Effector memory CD4-positive, alpha-beta T cell (primary cell): ENCODE measurements at regions not wholly inside any gene's neighbourhood (a gene's known extent, or its start where the extent isn't known, plus 50 kb on each side); places are given as distances from the start of the nearest gene placed in this dataset.
"Not testable (repeated sequence)": the region's sequence is repeated elsewhere in the genome, so short reads cannot be mapped to it uniquely, and the experiment has no call there.

Experiments
- DNase-seq, 3 donors: peaks; one replicate each; pipeline ENCODE4 v3.0.0-alpha.2; 2020
- H3K27ac ChIP-seq: 2 replicates; pipeline ENCODE4 v1.7.0; 2013; ENCODE audit warnings: mild to moderate bottlenecking, low read length, moderate library complexity; ENCODE audit not compliant: insufficient read depth, poor library complexity, severe bottlenecking
- H3K27me3 ChIP-seq: replicated peaks from 2 replicates; pipeline ENCODE4 v1.7.0; 2013; ENCODE audit warnings: mild to moderate bottlenecking, low read length; ENCODE audit not compliant: insufficient read depth, control insufficient read depth, poor library complexity, severe bottlenecking
- H3K36me3 ChIP-seq: 2 replicates; pipeline ENCODE4 v1.7.0; 2013; ENCODE audit warnings: mild to moderate bottlenecking, low read length, moderate library complexity; ENCODE audit not compliant: control insufficient read depth, insufficient read depth
- H3K4me1 ChIP-seq: 2 replicates; pipeline ENCODE4 v1.7.0; 2013; ENCODE audit warnings: low read length, mild to moderate bottlenecking; ENCODE audit not compliant: control insufficient read depth, insufficient read depth, poor library complexity, severe bottlenecking
- H3K4me3 ChIP-seq: 2 replicates; pipeline ENCODE4 v1.7.0; 2013; ENCODE audit warnings: low read length, low read depth, mild to moderate bottlenecking; ENCODE audit not compliant: insufficient read depth, poor library complexity, severe bottlenecking
- H3K9me3 ChIP-seq: 2 replicates; pipeline ENCODE4 v1.7.0; 2013; ENCODE audit warnings: mild to moderate bottlenecking, low read length, moderate library complexity; ENCODE audit not compliant: control insufficient read depth

DNA sequence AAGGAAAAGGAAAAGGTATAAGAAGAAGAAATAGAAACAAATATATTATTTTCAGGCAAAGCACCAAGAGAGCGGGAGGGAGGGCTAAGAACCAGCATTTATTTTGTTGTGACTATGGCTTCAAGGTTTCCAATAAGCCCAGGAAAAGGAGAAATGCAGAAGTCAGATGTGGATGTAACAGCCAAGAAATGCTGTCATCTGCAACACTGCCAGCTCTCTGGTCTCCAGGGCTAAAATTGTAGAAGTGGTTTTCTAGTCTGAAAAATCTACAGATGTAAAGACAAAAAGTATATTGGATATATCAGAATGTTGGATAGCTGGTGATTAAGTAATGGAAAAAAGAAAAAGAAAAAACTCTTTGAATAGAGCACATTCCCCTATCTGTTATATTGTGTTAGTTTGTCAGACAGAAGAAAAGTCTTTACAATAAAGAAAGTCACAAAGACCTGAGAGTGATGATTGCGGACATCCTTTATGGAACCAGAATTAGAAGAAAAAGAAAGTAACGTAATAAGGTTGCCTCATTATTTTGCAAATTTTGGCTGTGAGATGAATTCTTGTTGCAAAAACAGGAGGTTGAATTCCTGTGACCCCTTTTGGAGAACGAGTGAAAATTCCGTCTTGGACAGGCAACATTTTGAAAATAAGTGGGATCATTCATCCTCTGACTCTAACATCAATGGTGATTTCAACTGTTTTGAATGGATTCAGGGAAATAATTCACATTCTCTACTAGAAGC lies 938.1 kb downstream of the TTLL7 start:
- no peaks in the 10 kb centered on the region for H3K9me3 ChIP-seq
- H3K27me3 ChIP-seq: no peaks in the 10 kb centered on the region
- H3K27ac ChIP-seq: no peak overlapping the region
- no peak for DNase-seq
- no peaks in the 10 kb centered on the region for H3K36me3 ChIP-seq
- no peak overlapping the region for H3K4me3 ChIP-seq
- H3K4me1 ChIP-seq: no peaks in the 10 kb centered on the region

DNA sequence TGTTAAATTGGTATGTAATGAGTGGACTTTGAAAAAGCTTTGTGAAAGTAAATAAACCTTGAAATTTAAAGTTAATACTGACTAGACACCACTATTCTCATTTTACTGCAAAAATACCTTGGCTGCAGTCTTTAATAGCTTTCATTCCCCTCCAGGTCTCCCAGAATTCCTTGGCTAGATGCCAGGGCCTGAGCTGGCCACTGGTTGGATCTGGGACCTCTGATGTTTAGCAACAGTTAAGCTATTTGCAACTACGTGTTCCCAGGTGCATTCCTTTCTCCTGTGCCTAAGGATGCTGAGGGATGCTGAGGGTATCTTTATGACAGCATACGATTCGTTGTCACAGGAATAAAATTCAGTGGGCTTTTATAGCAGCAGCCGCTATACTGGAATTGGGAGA lies 938.7 kb downstream of the TTLL7 start:
- DNase-seq: no peak
- H3K27me3 ChIP-seq: no peaks in the 10 kb centered on the region
- H3K4me3 ChIP-seq: no peak overlapping the region
- H3K4me1 ChIP-seq: no peaks in the 10 kb centered on the region
- no peak overlapping the region for H3K27ac ChIP-seq
- H3K9me3 ChIP-seq: no peaks in the 10 kb centered on the region
- H3K36me3 ChIP-seq: no peaks in the 10 kb centered on the region

DNA sequence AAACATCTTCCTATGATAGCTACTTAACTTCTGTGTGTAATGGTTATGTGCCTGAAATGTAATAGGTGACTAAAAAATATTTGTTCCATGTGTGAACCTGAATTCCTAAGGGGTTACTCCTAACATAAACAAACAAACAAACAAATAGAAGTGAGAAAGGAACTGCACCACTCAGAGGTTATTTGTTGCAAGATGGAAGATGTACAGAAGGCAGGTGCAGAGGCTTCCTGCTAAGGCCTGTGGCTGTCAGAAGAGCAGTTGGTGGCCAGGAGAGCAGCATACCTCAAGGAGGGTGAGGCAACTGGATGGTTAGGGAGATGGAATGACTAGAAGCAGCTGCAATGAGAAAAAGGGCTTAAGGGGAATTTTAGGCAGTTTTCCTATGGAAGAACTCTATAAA lies 940.6 kb downstream of the TTLL7 start:
- H3K9me3 ChIP-seq: no peaks in the 10 kb centered on the region
- H3K36me3 ChIP-seq: no peaks in the 10 kb centered on the region

DNA sequence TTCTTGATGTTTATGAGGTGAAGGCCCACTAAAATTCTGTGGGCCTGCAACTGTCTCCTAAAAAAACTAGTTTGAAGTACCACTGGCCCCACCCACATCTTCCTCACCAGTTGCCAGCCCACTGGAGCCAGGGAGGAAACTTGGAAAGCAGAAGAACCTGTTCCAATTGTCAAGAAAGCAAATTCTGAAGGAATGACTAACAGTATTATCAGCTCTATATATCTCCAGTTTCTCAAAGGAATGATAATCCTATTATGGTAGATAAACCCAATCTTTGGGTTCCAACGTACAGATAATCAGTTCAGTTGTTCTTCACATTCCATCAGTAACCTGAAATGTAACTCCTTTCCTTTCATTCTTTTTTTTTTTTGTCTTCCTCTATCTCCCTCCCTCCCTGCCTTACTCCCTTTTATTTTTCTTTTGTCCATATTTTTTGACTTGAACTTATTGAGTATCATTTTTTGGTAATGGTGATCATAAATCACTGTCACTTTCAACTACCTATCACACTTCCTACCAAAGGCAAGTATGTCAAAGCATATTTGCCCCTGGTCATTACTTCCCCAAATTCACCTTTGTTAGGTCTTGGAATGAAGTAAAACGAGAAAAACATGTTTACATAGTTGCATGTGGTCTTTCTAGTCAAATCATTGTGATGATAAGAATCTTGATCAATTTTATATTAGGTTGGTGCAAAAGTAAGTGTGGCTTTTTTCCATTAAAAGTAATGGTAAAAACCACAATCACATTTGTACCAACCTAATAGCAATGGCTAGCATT lies 943.4 kb downstream of the TTLL7 start:
- DNase-seq: no peak
- H3K27ac ChIP-seq: no peak overlapping the region

More for the DNA sequence above, 940.6 kb downstream of the TTLL7 start:
- H3K4me3 ChIP-seq: no peak overlapping the region
- H3K27me3 ChIP-seq: no peaks in the 10 kb centered on the region
- H3K4me1 ChIP-seq: no peaks in the 10 kb centered on the region
- H3K27ac ChIP-seq: no peak overlapping the region
- no peak for DNase-seq

DNA sequence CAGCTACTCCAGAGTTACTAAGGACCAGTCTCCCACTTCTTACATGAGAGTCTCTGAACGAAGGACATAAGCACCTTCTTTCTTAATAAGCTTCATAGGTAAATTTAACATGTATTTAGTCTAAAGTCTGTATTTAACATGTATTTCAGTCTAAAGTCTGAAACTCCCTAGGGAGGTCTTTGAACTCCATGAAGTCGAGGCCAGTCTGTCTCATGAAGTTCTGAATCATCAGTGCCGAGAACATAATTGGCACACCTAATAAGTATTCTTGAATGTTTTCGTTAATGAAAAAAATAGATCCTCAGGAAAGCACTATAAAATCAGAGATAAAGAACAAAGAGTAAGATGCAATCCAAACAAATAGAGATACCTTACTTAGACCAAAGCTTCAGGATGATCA lies 945.5 kb downstream of the TTLL7 start:
- no peak overlapping the region for H3K4me3 ChIP-seq
- no peak overlapping the region for H3K27ac ChIP-seq
- H3K27me3 ChIP-seq: no peaks in the 10 kb centered on the region
- DNase-seq: no peak
- no peaks in the 10 kb centered on the region for H3K4me1 ChIP-seq
- H3K36me3 ChIP-seq: no peaks in the 10 kb centered on the region
- H3K9me3 ChIP-seq: no peaks in the 10 kb centered on the region

More for the DNA sequence above, 943.4 kb downstream of the TTLL7 start:
- Histone ChIP-seq H3K9me3 (no peaks in the 10 kb centered on the region), H3K36me3 (no peaks in the 10 kb centered on the region), H3K4me1 (no peaks in the 10 kb centered on the region), H3K4me3 (no peak overlapping the region), H3K27me3 (no peaks in the 10 kb centered on the region)

DNA sequence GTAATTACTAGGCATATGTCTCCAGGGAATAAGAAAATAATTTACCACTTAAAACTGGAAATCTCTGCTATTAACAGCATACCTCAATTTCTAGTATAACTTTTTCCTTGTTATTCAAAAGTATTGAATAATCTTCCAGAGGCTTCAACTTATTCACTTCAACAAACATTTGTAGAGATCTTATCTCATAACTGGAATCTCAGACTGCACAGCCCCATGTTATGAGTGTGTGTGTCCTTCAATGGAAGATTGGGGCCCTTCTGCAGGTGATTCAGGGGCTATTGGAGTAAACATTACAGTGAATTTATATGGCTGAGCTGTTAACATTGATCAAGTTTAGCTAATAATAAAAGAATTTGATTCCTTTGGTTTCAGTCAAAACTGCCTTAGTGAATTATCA lies 946.1 kb downstream of the TTLL7 start:
- DNase-seq: no peak
- H3K27me3 ChIP-seq: no peaks in the 10 kb centered on the region
- H3K4me1 ChIP-seq: no peaks in the 10 kb centered on the region
- no peaks in the 10 kb centered on the region for H3K36me3 ChIP-seq
- H3K9me3 ChIP-seq: no peaks in the 10 kb centered on the region
- H3K4me3 ChIP-seq: no peak overlapping the region
- no peak overlapping the region for H3K27ac ChIP-seq

DNA sequence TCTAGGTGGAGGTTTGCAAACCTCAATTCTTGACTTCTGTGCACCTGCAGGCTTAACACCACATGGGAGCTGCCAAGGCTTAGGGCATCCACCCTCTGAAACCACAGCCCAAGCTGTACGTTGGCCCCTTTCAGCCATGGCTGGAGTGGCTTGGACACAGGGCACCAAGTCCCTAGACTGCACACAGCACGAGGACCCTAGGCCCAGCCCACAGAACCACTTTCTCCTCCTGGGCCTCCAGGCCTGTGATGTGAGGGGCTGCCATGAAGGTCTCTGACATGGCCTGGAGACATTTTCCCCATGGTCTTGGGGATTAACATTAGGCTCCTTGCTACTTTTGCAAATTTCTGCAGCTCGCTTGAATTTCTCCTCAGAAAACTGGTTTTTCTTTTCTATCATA lies 947.9 kb downstream of the TTLL7 start:
- H3K4me3 ChIP-seq, H3K36me3 ChIP-seq, H3K27ac ChIP-seq, H3K4me1 ChIP-seq, DNase-seq, H3K9me3 ChIP-seq, H3K27me3 ChIP-seq: not testable (repeated sequence)

DNA sequence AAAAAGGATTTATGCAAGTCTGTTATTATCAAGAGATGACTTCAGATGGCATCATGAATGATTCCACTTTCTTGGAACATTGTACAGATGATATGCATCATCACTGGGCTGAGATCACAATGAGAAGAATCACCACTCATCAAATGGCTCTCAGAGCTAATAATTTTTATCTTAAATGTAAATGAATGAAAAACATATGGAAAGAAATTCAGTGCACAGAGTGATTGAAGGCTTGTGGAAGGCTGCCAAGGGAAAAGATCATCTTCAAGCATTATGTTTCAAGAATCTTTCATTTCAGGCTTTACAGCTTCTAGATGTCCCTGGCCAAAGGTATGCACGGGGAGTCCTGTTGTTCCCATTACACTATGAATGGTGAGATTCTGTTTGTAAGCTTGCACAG lies 955.7 kb downstream of the TTLL7 start:
- DNase-seq: no peak
- no peak overlapping the region for H3K4me3 ChIP-seq
- no peak overlapping the region for H3K27ac ChIP-seq

DNA sequence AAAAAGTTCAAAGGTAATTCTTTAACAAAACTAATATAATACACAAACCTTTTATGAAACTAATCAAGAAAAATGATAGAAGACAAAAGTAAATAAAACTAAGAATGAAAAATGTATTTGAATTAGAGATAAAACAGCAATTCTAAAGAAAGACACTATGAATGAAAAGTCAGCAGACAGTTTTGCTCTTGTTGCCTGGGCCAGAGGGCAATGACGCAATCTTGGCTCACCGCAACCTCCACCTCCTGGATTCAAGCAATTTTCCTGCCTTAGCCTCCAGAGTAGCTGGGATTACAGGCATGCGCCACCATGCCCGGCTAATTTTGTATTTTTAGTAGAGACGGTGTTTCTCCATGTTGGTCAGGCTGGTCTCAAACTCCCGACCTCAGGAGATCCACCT lies 959.8 kb downstream of the TTLL7 start:
- DNase-seq, H3K36me3 ChIP-seq, H3K27ac ChIP-seq: not testable (repeated sequence)

More for the DNA sequence above, 955.7 kb downstream of the TTLL7 start:
- Histone ChIP-seq H3K27me3 (no peaks in the 10 kb centered on the region), H3K36me3 (no peaks in the 10 kb centered on the region), H3K9me3 (no peaks in the 10 kb centered on the region), H3K4me1 (no peaks in the 10 kb centered on the region)

DNA sequence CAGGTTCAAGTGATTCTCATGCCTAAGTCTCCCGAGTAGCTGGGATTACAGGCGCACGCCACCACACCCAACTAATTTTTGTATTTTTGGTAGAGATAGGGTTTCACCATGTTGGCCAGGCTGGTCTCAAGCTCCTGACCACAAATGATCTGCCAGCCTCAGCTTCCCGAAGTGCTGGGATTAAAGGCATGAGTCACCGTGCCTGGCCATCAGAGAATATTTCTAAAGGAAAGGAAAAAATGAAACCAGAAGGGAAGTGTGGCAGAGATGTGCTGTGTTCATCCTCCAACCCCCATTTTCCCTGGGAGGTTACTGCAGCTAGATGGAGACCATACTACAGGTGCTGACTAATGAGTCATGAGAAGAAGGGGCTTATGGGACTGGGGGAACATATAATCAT lies 964.1 kb downstream of the TTLL7 start:
- Histone ChIP-seq H3K9me3 (no peaks in the 10 kb centered on the region), H3K4me1 (no peaks in the 10 kb centered on the region), H3K27me3 (no peaks in the 10 kb centered on the region), H3K27ac (no peak overlapping the region), H3K36me3 (no peaks in the 10 kb centered on the region), H3K4me3 (no peak overlapping the region)
- DNase-seq: no peak

More for the DNA sequence above, 959.8 kb downstream of the TTLL7 start:
- H3K27me3 ChIP-seq, H3K9me3 ChIP-seq, H3K4me1 ChIP-seq, H3K4me3 ChIP-seq: not testable (repeated sequence)
